Panc1 (cell line): ENCODE measurements at regions not wholly inside any gene's neighbourhood (a gene's known extent, or its start where the extent isn't known, plus 50 kb on each side); places are given as distances from the start of the nearest gene placed in this dataset.

Experiments used
- ATAC-seq: fragments of 200-7000 bp; cut with Tn5 transposase; 2 replicates; pipeline ENCODE4 v1.9.1; 2020; ENCODE audit warnings: mild to moderate bottlenecking, moderate library complexity
- BruUV-seq: library from RNA; stranded (reverse); fragments of 400-500 nt; replicated peaks from 2 replicates; lab custom pipeline; 2021; lab: Mats Ljungman, UMichigan
- CTCF ChIA-PET: fragments of 300-600 bp; sonication (Branson Sonifier 250); formaldehyde crosslinking; loops from one replicate; lab custom pipeline; 2022; ENCODE audit warnings: antibody characterized with exemption; lab: Charles Lee
- POLR2A ChIA-PET: fragments of 300-600 bp; sonication (Branson Sonifier 250); formaldehyde crosslinking; loops from one replicate; lab custom pipeline; 2022; ENCODE audit warnings: antibody characterized with exemption; lab: Charles Lee
- DNase-seq: peaks from one replicate; pipeline ENCODE4 v3.0.0-alpha.2; 2010; ENCODE audit warnings: low read depth, low spot score
- H3K27ac ChIP-seq: 2 replicates; pipeline ENCODE4 v1.5.1; 2011; ENCODE audit warnings: mild to moderate bottlenecking, low read length, inconsistent platforms
- H3K27me3 ChIP-seq: fragments of 200-500 bp; sonication (Bioruptor generic); 2 replicates; pipeline ENCODE4 v1.6.0; 2014; ENCODE audit warnings: low read length, inconsistent platforms; ENCODE audit not compliant: control insufficient read depth, insufficient read depth
- H3K36me3 ChIP-seq: fragments of 200-500 bp; sonication (Bioruptor generic); 2 replicates; pipeline ENCODE4 v1.5.1; 2014; ENCODE audit warnings: inconsistent platforms, mild to moderate bottlenecking, low read length, moderate library complexity; ENCODE audit not compliant: control insufficient read depth, insufficient read depth
- H3K4me1 ChIP-seq: 2 replicates; pipeline ENCODE4 v1.5.1; 2011; ENCODE audit warnings: inconsistent platforms, mild to moderate bottlenecking, low read length, moderate library complexity; ENCODE audit not compliant: control insufficient read depth, insufficient read depth
- H3K4me3 ChIP-seq, 2 experiments: 2 replicates each; pipeline ENCODE4 v1.5.1; 2011 to 2012; ENCODE audit warnings: low read depth in 2 of 2, low read length in 2 of 2, mild to moderate bottlenecking in 2 of 2, inconsistent platforms in 1 of 2, moderate library complexity in 1 of 2
- H3K9me3 ChIP-seq: fragments of 200-500 bp; sonication (Bioruptor generic); 2 replicates; pipeline ENCODE4 v1.5.1; 2014; ENCODE audit warnings: low read depth, mild to moderate bottlenecking, inconsistent platforms, low read length, moderate library complexity; ENCODE audit not compliant: control insufficient read depth, insufficient read depth
- CTCF ChIP-seq: fragments of 450-650 bp; IDR thresholded peaks from 2 replicates; pipeline ENCODE4 v1.5.1; 2017; ENCODE audit warnings: mild to moderate bottlenecking
- POLR2AphosphoS5 ChIP-seq: IDR thresholded peaks from 2 replicates; pipeline ENCODE4 v1.6.1; 2012; ENCODE audit warnings: mild to moderate bottlenecking, low read depth, low read length, moderate library complexity
- REST ChIP-seq, 2 experiments: IDR thresholded peaks; 2 replicates each; pipeline ENCODE4 v1.6.1; 2011 to 2012; ENCODE audit warnings: low read depth in 2 of 2, control low read depth in 1 of 2, low read length in 1 of 2, mild to moderate bottlenecking in 1 of 2, moderate library complexity in 1 of 2; ENCODE audit not compliant: insufficient read depth in 1 of 2
- SIN3A ChIP-seq: IDR thresholded peaks from 2 replicates; pipeline ENCODE4 v1.6.1; 2012; ENCODE audit warnings: low read depth, mild to moderate bottlenecking, low read length, moderate library complexity, borderline replicate concordance; ENCODE audit not compliant: insufficient read depth
- TCF7L2 ChIP-seq: IDR thresholded peaks from 2 replicates; pipeline ENCODE4 v1.6.1; 2011; ENCODE audit warnings: mild to moderate bottlenecking, low read depth, low read length, inconsistent platforms
- in situ Hi-C: cut with HindIII; loops from 2 replicates; pipeline ENCODE4 v1.10.0; 2016; ENCODE audit warnings: low sequenced_read_pairs, low pct_unique_long_range_greater_than_20kb
- intact Hi-C: fragments of 100-400 bp; cut with micrococcal nuclease; formaldehyde crosslinking; loops from one replicate; pipeline ENCODE4 v1.10.0; 2022; ENCODE audit not compliant: unreplicated experiment

GRCh38 chr3:64872345-64872744, 184.5 kb upstream of the ADAMTS9 start:
- Histone ChIP-seq H3K27me3 (no peaks in the 10 kb centered on the region), H3K4me1 (no peaks in the 10 kb centered on the region), H3K4me3 (no peak overlapping the region), H3K36me3 (no peaks in the 10 kb centered on the region), H3K9me3 (no peaks in the 10 kb centered on the region), H3K27ac (no peak overlapping the region)
- POLR2A ChIA-PET: no interaction called here
- DNase-seq: no peak
- TF ChIP-seq TCF7L2 (no peak), CTCF (no peak), POLR2AphosphoS5 (no peak), REST (IDR thresholded peaks at IDR 0.05; ENCODE audit: insufficient read depth in 1 of 2, low read depth in 2 of 2, low read length in 1 of 2) (no peak), SIN3A (no peak)
- in situ Hi-C loops (no loop called here), intact Hi-C loops (no loop called here)
- no peak for ATAC-seq
- CTCF ChIA-PET: no interaction called here
- no TSS peak for BruUV-seq

- TF ChIP-seq POLR2AphosphoS5 (no peak), TCF7L2 (no peak), CTCF (no peak), SIN3A (no peak), REST (IDR thresholded peaks at IDR 0.05; ENCODE audit: insufficient read depth in 1 of 2, low read depth in 2 of 2, low read length in 1 of 2) (no peak)
- H3K4me1 ChIP-seq: no peaks in the 10 kb centered on the region
- no peak overlapping the region for H3K4me3 ChIP-seq
- H3K27me3 ChIP-seq: no peaks in the 10 kb centered on the region
- CTCF ChIA-PET: no interaction called here
- no peak for ATAC-seq
- BruUV-seq: no TSS peak
- no peak for DNase-seq
- no peak overlapping the region for H3K27ac ChIP-seq
- no peaks in the 10 kb centered on the region for H3K9me3 ChIP-seq
- POLR2A ChIA-PET: no interaction called here
- intact Hi-C loops: no loop called here
- no peaks in the 10 kb centered on the region for H3K36me3 ChIP-seq
- in situ Hi-C loops: no loop called here
Observed at GRCh38 chr3:64871834-64872249, 184.0 kb upstream of the ADAMTS9 start.
